IPS DF 4.7 (cell line): ENCODE measurements at regions not wholly inside any gene's neighbourhood (a gene's known extent, or its start where the extent isn't known, plus 50 kb on each side); places are given as distances from the start of the nearest gene placed in this dataset.

ENCODE experiments used
- DNase-seq: peaks from one replicate; pipeline ENCODE4 v3.0.0-alpha.2; 2013; ENCODE audit warnings: low spot score; ENCODE audit errors: extremely low read depth

- no peak for DNase-seq
Measured at GRCh38 chr2:103809941-103810441, 1043.9 kb upstream of the POU3F3 start.

GRCh38 chr2:103810875-103811274 is 1043.0 kb upstream of the POU3F3 start:
- DNase-seq: no peak

GRCh38 chr2:103814016-103814415 is 1039.9 kb upstream of the POU3F3 start:
- no peak for DNase-seq

GRCh38 chr2:103815731-103816130 is 1038.2 kb upstream of the POU3F3 start:
- DNase-seq: no peak

GRCh38 chr2:103817746-103818145 is 1036.2 kb upstream of the POU3F3 start:
- DNase-seq: no peak

- no peak for DNase-seq
Measured at GRCh38 chr2:103818176-103818575, 1035.7 kb upstream of the POU3F3 start.

- DNase-seq: no peak
Measured at GRCh38 chr2:103819599-103819998, 1034.3 kb upstream of the POU3F3 start.

GRCh38 chr2:103823847-103824246 is 1030.1 kb upstream of the POU3F3 start:
- no peak for DNase-seq

- DNase-seq: no peak
Measured at GRCh38 chr2:103847276-103847675, 1006.6 kb upstream of the POU3F3 start.

- no peak for DNase-seq
Measured at GRCh38 chr2:103859238-103859637, 994.7 kb upstream of the POU3F3 start.

- DNase-seq: no peak
Measured at GRCh38 chr2:103860016-103860415, 993.9 kb upstream of the POU3F3 start.

GRCh38 chr2:103868396-103868795 is 985.5 kb upstream of the POU3F3 start:
- DNase-seq: no peak

- no peak for DNase-seq
Measured at GRCh38 chr2:103873716-103874351, 980.1 kb upstream of the POU3F3 start.

GRCh38 chr2:103875131-103875530 is 978.8 kb upstream of the POU3F3 start:
- DNase-seq: peak; percentile 36

- DNase-seq: no peak
Measured at GRCh38 chr2:103875531-103875930, 978.4 kb upstream of the POU3F3 start.

GRCh38 chr2:103876611-103877010 is 977.3 kb upstream of the POU3F3 start:
- DNase-seq: no peak

GRCh38 chr2:103879101-103879500 is 974.8 kb upstream of the POU3F3 start:
- DNase-seq: no peak

- no peak for DNase-seq
Measured at GRCh38 chr2:103880081-103880834, 973.7 kb upstream of the POU3F3 start.

GRCh38 chr2:103887625-103888024 is 966.3 kb upstream of the POU3F3 start:
- no peak for DNase-seq

GRCh38 chr2:103896182-103896581 is 957.7 kb upstream of the POU3F3 start:
- DNase-seq: no peak

- no peak for DNase-seq
Measured at GRCh38 chr2:103898561-103898960, 955.4 kb upstream of the POU3F3 start.

GRCh38 chr2:103902347-103902746 is 951.6 kb upstream of the POU3F3 start:
- DNase-seq: no peak

- no peak for DNase-seq
Measured at GRCh38 chr2:103921161-103921560, 932.8 kb upstream of the POU3F3 start.
